GM12878 (cell line): ENCODE measurements at regions not wholly inside any gene's neighbourhood (a gene's known extent, or its start where the extent isn't known, plus 50 kb on each side); places are given as distances from the start of the nearest gene placed in this dataset.
A peak's percentile ranks its signal among the peaks of the same experiment; 100 is the strongest.

Experiments
- ATF2 ChIP-seq: IDR thresholded peaks from 2 replicates; pipeline ENCODE4 v1.6.1; 2012; ENCODE audit warnings: low read length, inconsistent platforms
- CTCF ChIP-seq, 3 experiments: IDR thresholded peaks in 2 of 3; conservative IDR thresholded peaks in 1 of 3; 2 replicates each; pipeline ENCODE4 v1.5.1; 2011; ENCODE audit warnings: low read depth in 3 of 3, low read length in 3 of 3, mild to moderate bottlenecking in 3 of 3, control low read depth in 2 of 3, moderate library complexity in 2 of 3, inconsistent platforms in 1 of 3, mixed read lengths in 1 of 3; ENCODE audit not compliant: control insufficient read depth in 2 of 3, insufficient read depth in 1 of 3; ENCODE audit errors: extremely low read depth in 1 of 3
- POLR2A ChIP-seq: IDR thresholded peaks from 2 replicates; pipeline ENCODE4 v1.6.1; 2011; ENCODE audit warnings: low read depth, mild to moderate bottlenecking, low read length
- POLR2AphosphoS5 ChIP-seq: IDR thresholded peaks from 2 replicates; pipeline ENCODE4 v1.6.1; 2011; ENCODE audit warnings: mild to moderate bottlenecking, low read length, inconsistent platforms
- RFX5 ChIP-seq: IDR thresholded peaks from 2 replicates; pipeline ENCODE4 v1.6.1; 2011; ENCODE audit warnings: low read depth, low read length, improper control_type of control experiment

- peak in 2 of 3 experiments; percentile 3 to 48; a peak in 2 of 6 replicates for TF ChIP-seq CTCF (IDR thresholded peaks at IDR 0.05 in 2 of 3, conservative IDR thresholded peaks at IDR 0.05 in 1 of 3; ENCODE audit: control insufficient read depth in 2 of 3, extremely low read depth in 1 of 3, insufficient read depth in 1 of 3, low read depth in 3 of 3, low read length in 3 of 3)
- no peak for TF ChIP-seq POLR2AphosphoS5
- no peak for TF ChIP-seq RFX5
- TF ChIP-seq POLR2A: no peak
- TF ChIP-seq ATF2: no peak
Measured at GRCh38 chr22:22380098-22381030, 128.2 kb downstream of the ZNF280B start.
